Neural cell (in vitro differentiated cells): ENCODE measurements at regions not wholly inside any gene's neighbourhood (a gene's known extent, or its start where the extent isn't known, plus 50 kb on each side); places are given as distances from the start of the nearest gene placed in this dataset.

Experiments
- H2AFZ ChIP-seq: fragments of 200-600, 300-800 bp; sonication (generic), shearing (Covaris generic); 2 replicates; pipeline ENCODE4 v1.6.0; 2014; ENCODE audit warnings: low read depth, mild to moderate bottlenecking, antibody characterized with exemption, low read length, moderate library complexity
- H3F3A ChIP-seq: fragments of 200-600 bp; shearing (Covaris generic); 2 replicates; pipeline ENCODE4 v1.6.1; 2016; ENCODE audit warnings: mild to moderate bottlenecking, moderate library complexity, mixed read lengths, antibody characterized with exemption, low read length; ENCODE audit not compliant: insufficient read depth, poor library complexity, severe bottlenecking
- H3K27ac ChIP-seq: fragments of 200-600, 300-800 bp; sonication (generic), shearing (Covaris generic); 2 replicates; pipeline ENCODE4 v1.5.1; 2014; ENCODE audit warnings: mild to moderate bottlenecking, low read length, moderate library complexity
- H3K27me3 ChIP-seq: fragments of 300-800, 200-600 bp; sonication (generic), shearing (Covaris generic); 2 replicates; pipeline ENCODE4 v1.6.0; 2014; ENCODE audit warnings: mild to moderate bottlenecking, low read depth, low read length, moderate library complexity; ENCODE audit not compliant: insufficient read depth
- H3K36me3 ChIP-seq: fragments of 300-800, 200-600 bp; sonication (generic), shearing (Covaris generic); 2 replicates; pipeline ENCODE4 v1.5.1; 2014; ENCODE audit warnings: mild to moderate bottlenecking, antibody characterized with exemption, low read length, moderate library complexity; ENCODE audit not compliant: insufficient read depth
- H3K4me2 ChIP-seq: fragments of 300-800, 200-600 bp; sonication (generic), shearing (Covaris generic); 2 replicates; pipeline ENCODE4 v1.6.0; 2014; ENCODE audit warnings: mild to moderate bottlenecking, low read length
- H3K4me3 ChIP-seq: fragments of 300-800, 200-600 bp; sonication (generic), shearing (Covaris generic); 2 replicates; pipeline ENCODE4 v1.5.1; 2014; ENCODE audit warnings: mild to moderate bottlenecking, low read length, moderate library complexity
- H3K79me2 ChIP-seq: fragments of 200-600 bp; shearing (Covaris generic); replicated peaks from 2 replicates; pipeline ENCODE4 v1.6.0; 2014; ENCODE audit warnings: mild to moderate bottlenecking, low read length, moderate library complexity; ENCODE audit not compliant: insufficient read depth
- H3K9ac ChIP-seq: fragments of 300-800, 200-600 bp; sonication (generic), shearing (Covaris generic); 2 replicates; pipeline ENCODE4 v1.6.1; 2016; ENCODE audit warnings: mild to moderate bottlenecking, low read length, mixed read lengths
- H3K9me2 ChIP-seq: fragments of 200-600 bp; shearing (Covaris generic); 2 replicates; pipeline ENCODE4 v1.6.1; 2016; ENCODE audit warnings: mild to moderate bottlenecking, low read length, mixed read lengths; ENCODE audit not compliant: insufficient read depth
- H3K9me3 ChIP-seq: fragments of 200-600, 300-800 bp; sonication (generic), shearing (Covaris generic); 2 replicates; pipeline ENCODE4 v1.6.1; 2016; ENCODE audit warnings: mild to moderate bottlenecking, mixed run types, low read length, moderate library complexity, mixed read lengths
- H4K20me1 ChIP-seq: fragments of 200-600 bp; shearing (Covaris generic); 2 replicates; pipeline ENCODE4 v1.6.1; 2016; ENCODE audit warnings: mild to moderate bottlenecking, mixed run types; ENCODE audit not compliant: insufficient read depth
- CTCF ChIP-seq: fragments of 450-650 bp; IDR thresholded peaks from 2 replicates; pipeline ENCODE4 v1.5.1; 2014; ENCODE audit warnings: antibody characterized with exemption, mild to moderate bottlenecking, moderate library complexity; ENCODE audit not compliant: poor library complexity, severe bottlenecking
- EP300 ChIP-seq: fragments of 450-650 bp; conservative IDR thresholded peaks from 2 replicates; pipeline ENCODE4 v1.6.1; 2014; ENCODE audit warnings: antibody characterized with exemption, mild to moderate bottlenecking, moderate library complexity; ENCODE audit not compliant: poor library complexity, severe bottlenecking
- EZH2 ChIP-seq: fragments of 200-600, 300-800 bp; shearing (Covaris generic), sonication (generic); IDR thresholded peaks from 2 replicates; pipeline ENCODE4 v1.6.1; 2014; ENCODE audit warnings: antibody characterized with exemption, low read length, borderline replicate concordance, mild to moderate bottlenecking; ENCODE audit not compliant: insufficient read depth, poor library complexity, severe bottlenecking
- MXI1 ChIP-seq: fragments of 450-650 bp; conservative IDR thresholded peaks from 2 replicates; pipeline ENCODE4 v1.6.1; 2014; ENCODE audit warnings: antibody characterized with exemption, mild to moderate bottlenecking; ENCODE audit not compliant: poor library complexity, severe bottlenecking
- POLR2AphosphoS5 ChIP-seq: IDR thresholded peaks from 2 replicates; pipeline ENCODE4 v1.6.1; 2012
- RAD21 ChIP-seq: fragments of 450-650 bp; conservative IDR thresholded peaks from 2 replicates; pipeline ENCODE4 v1.6.1; 2014; ENCODE audit warnings: antibody characterized with exemption, mild to moderate bottlenecking, moderate library complexity
- REST ChIP-seq: IDR thresholded peaks from 2 replicates; pipeline ENCODE4 v1.6.1; 2012; ENCODE audit warnings: borderline replicate concordance
- SMC3 ChIP-seq: fragments of 450-650 bp; conservative IDR thresholded peaks from 2 replicates; pipeline ENCODE4 v1.6.1; 2014; ENCODE audit warnings: antibody characterized with exemption, mild to moderate bottlenecking, moderate library complexity; ENCODE audit not compliant: poor library complexity
- TAF1 ChIP-seq: IDR thresholded peaks from 2 replicates; pipeline ENCODE4 v1.6.1; 2012; ENCODE audit warnings: low read depth

GRCh38 chr7:49666764-49667163 lies 106.7 kb upstream of the VWC2 start:
- Histone ChIP-seq H3K9me2 (no peaks in the 10 kb centered on the region), H2AFZ (no peak overlapping the region), H3K27me3 (no peaks in the 10 kb centered on the region), H3K4me2 (no peak overlapping the region), H3K79me2 (no peaks in the 10 kb centered on the region), H3K9ac (no peak overlapping the region), H3K27ac (no peak overlapping the region), H4K20me1 (no peaks in the 10 kb centered on the region), H3F3A (no peaks in the 10 kb centered on the region), H3K9me3 (peaks cover 9% of the 10 kb centered on the region), H3K4me3 (no peak overlapping the region), H3K36me3 (no peaks in the 10 kb centered on the region)
- TF ChIP-seq MXI1: no peak
- no peak for TF ChIP-seq RAD21
- no peak for TF ChIP-seq EZH2
- no peak for TF ChIP-seq REST
- no peak for TF ChIP-seq TAF1
- TF ChIP-seq POLR2AphosphoS5: no peak

GRCh38 chr7:49669285-49669684 lies 104.2 kb upstream of the VWC2 start:
- Histone ChIP-seq H3K4me2 (no peak overlapping the region), H3K9me3 (peaks cover 9% of the 10 kb centered on the region), H3K27ac (no peak overlapping the region), H2AFZ (no peak overlapping the region), H3K27me3 (no peaks in the 10 kb centered on the region), H3K9me2 (no peaks in the 10 kb centered on the region), H3K36me3 (no peaks in the 10 kb centered on the region), H3F3A (no peaks in the 10 kb centered on the region), H3K4me3 (no peak overlapping the region), H3K79me2 (no peaks in the 10 kb centered on the region), H4K20me1 (no peaks in the 10 kb centered on the region), H3K9ac (no peak overlapping the region)
- TF ChIP-seq REST (no peak), POLR2AphosphoS5 (no peak)

GRCh38 chr7:49669692-49670260 lies 103.7 kb upstream of the VWC2 start:
- H3F3A ChIP-seq: no peaks in the 10 kb centered on the region
- no peak overlapping the region for H2AFZ ChIP-seq
- no peaks in the 10 kb centered on the region for H3K9me2 ChIP-seq
- H3K4me3 ChIP-seq: no peak overlapping the region
- H3K9ac ChIP-seq: no peak overlapping the region
- no peak overlapping the region for H3K4me2 ChIP-seq
- H4K20me1 ChIP-seq: no peaks in the 10 kb centered on the region
- no peaks in the 10 kb centered on the region for H3K36me3 ChIP-seq
- H3K27ac ChIP-seq: no peak overlapping the region
- TF ChIP-seq EP300: no peak
- no peak for TF ChIP-seq REST
- TF ChIP-seq POLR2AphosphoS5: no peak
- no peak for TF ChIP-seq EZH2
- no peak for TF ChIP-seq SMC3
- no peak for TF ChIP-seq RAD21
- TF ChIP-seq MXI1: no peak
- TF ChIP-seq CTCF: no peak
- no peak for TF ChIP-seq TAF1
- no peaks in the 10 kb centered on the region for H3K27me3 ChIP-seq
- H3K9me3 ChIP-seq: peaks cover 9% of the 10 kb centered on the region
- H3K79me2 ChIP-seq: no peaks in the 10 kb centered on the region
